MM.1S (cell line): ENCODE measurements at regions not wholly inside any gene's neighbourhood (a gene's known extent, or its start where the extent isn't known, plus 50 kb on each side); places are given as distances from the start of the nearest gene placed in this dataset.

Experiments
- DNase-seq: peaks from one replicate; pipeline ENCODE4 v3.0.0-alpha.2; 2015
- H2AFZ ChIP-seq: fragments of 300-600 bp; sonication (generic); 2 replicates; pipeline ENCODE4 v1.6.0; 2016; ENCODE audit warnings: antibody characterized with exemption, low read length
- H3F3A ChIP-seq: fragments of 300-600 bp; sonication (generic); 2 replicates; pipeline ENCODE4 v1.6.1; 2016; ENCODE audit warnings: mild to moderate bottlenecking, antibody characterized with exemption, low read length, moderate library complexity, mixed read lengths; ENCODE audit not compliant: insufficient read depth
- H3K27ac ChIP-seq: fragments of 300-600 bp; sonication (generic); 2 replicates; pipeline ENCODE4 v1.5.1; 2016; ENCODE audit warnings: mild to moderate bottlenecking, low read length
- H3K27me3 ChIP-seq: fragments of 300-600 bp; sonication (generic); replicated peaks from 2 replicates; pipeline ENCODE4 v1.6.0; 2016; ENCODE audit warnings: low read length; ENCODE audit not compliant: insufficient read depth
- H3K36me3 ChIP-seq: fragments of 300-600 bp; sonication (generic); replicated peaks from 2 replicates; pipeline ENCODE4 v1.6.1; 2016; ENCODE audit warnings: mild to moderate bottlenecking, low read length, mixed read lengths; ENCODE audit not compliant: insufficient read depth
- H3K4me1 ChIP-seq: fragments of 300-600 bp; sonication (generic); 2 replicates; pipeline ENCODE4 v1.6.1; 2016; ENCODE audit warnings: low read length, mixed read lengths
- H3K4me2 ChIP-seq: fragments of 300-600 bp; sonication (generic); 2 replicates; pipeline ENCODE4 v1.6.0; 2016; ENCODE audit warnings: low read depth, low read length
- H3K4me3 ChIP-seq: fragments of 300-600 bp; sonication (generic); 2 replicates; pipeline ENCODE4 v1.5.1; 2016; ENCODE audit warnings: low read length, mixed read lengths
- H3K79me2 ChIP-seq: fragments of 300-600 bp; sonication (generic); 2 replicates; pipeline ENCODE4 v1.6.1; 2016; ENCODE audit warnings: mixed run types, low read length, mixed read lengths
- H3K9ac ChIP-seq: fragments of 300-600 bp; sonication (generic); 2 replicates; pipeline ENCODE4 v1.6.1; 2016; ENCODE audit warnings: low read length, mixed read lengths
- H3K9me2 ChIP-seq: fragments of 300-600 bp; sonication (generic); replicated peaks from 2 replicates; pipeline ENCODE4 v1.6.1; 2016; ENCODE audit warnings: mild to moderate bottlenecking, low read length, mixed read lengths; ENCODE audit not compliant: insufficient read depth
- H3K9me3 ChIP-seq: fragments of 300-600 bp; sonication (generic); replicated peaks from 2 replicates; pipeline ENCODE4 v1.6.1; 2016; ENCODE audit warnings: mild to moderate bottlenecking, low read length, mixed read lengths; ENCODE audit not compliant: insufficient read depth
- H4K20me1 ChIP-seq: fragments of 300-600 bp; sonication (generic); 2 replicates; pipeline ENCODE4 v1.6.1; 2016; ENCODE audit warnings: mild to moderate bottlenecking, low read length, moderate library complexity, mixed read lengths; ENCODE audit not compliant: insufficient read depth
- CTCF ChIP-seq: fragments of 300-600 bp; sonication (generic); IDR thresholded peaks from 2 replicates; pipeline ENCODE4 v1.5.1; 2016; ENCODE audit warnings: antibody characterized with exemption, low read length, mixed read lengths
- EZH2 ChIP-seq: fragments of 300-600 bp; sonication (generic); optimal IDR thresholded peaks from 2 replicates; pipeline ENCODE3; 2017; ENCODE audit warnings: low read depth, mild to moderate bottlenecking, antibody characterized with exemption, low read length, mixed read lengths
- EZH2phosphoT487 ChIP-seq: fragments of 300-600 bp; sonication (generic); IDR thresholded peaks from 2 replicates; pipeline ENCODE4 v1.6.1; 2018; ENCODE audit warnings: antibody characterized with exemption, low read length

- Histone ChIP-seq H2AFZ (no peak overlapping the region), H3K9me2 (no peaks in the 10 kb centered on the region), H3K4me2 (no peak overlapping the region), H3K36me3 (no peaks in the 10 kb centered on the region), H3K9ac (no peak overlapping the region), H3K27ac (no peak overlapping the region), H3K27me3 (no peaks in the 10 kb centered on the region), H3F3A (no peaks in the 10 kb centered on the region), H3K9me3 (no peaks in the 10 kb centered on the region), H3K4me3 (no peak overlapping the region), H3K4me1 (no peaks in the 10 kb centered on the region), H3K79me2 (no peaks in the 10 kb centered on the region), H4K20me1 (no peaks in the 10 kb centered on the region)
- TF ChIP-seq EZH2phosphoT487 (no peak), EZH2 (no peak), CTCF (no peak)
- no peak for DNase-seq
Observed at GRCh38 chr4:157444014-157444413, 223.5 kb downstream of the GRIA2 start.

GRCh38 chr4:157443537-157443936 lies 223.0 kb downstream of the GRIA2 start:
- no peaks in the 10 kb centered on the region for H3K4me1 ChIP-seq
- H2AFZ ChIP-seq: no peak overlapping the region
- no peak overlapping the region for H3K4me2 ChIP-seq
- TF ChIP-seq CTCF (no peak), EZH2phosphoT487 (no peak), EZH2 (no peak)
- H3K4me3 ChIP-seq: no peak overlapping the region
- no peaks in the 10 kb centered on the region for H3K9me2 ChIP-seq
- H3K79me2 ChIP-seq: no peaks in the 10 kb centered on the region
- H3F3A ChIP-seq: no peaks in the 10 kb centered on the region
- DNase-seq: no peak
- H3K9ac ChIP-seq: no peak overlapping the region
- H3K9me3 ChIP-seq: no peaks in the 10 kb centered on the region
- H3K36me3 ChIP-seq: no peaks in the 10 kb centered on the region
- H4K20me1 ChIP-seq: no peaks in the 10 kb centered on the region
- no peaks in the 10 kb centered on the region for H3K27me3 ChIP-seq
- no peak overlapping the region for H3K27ac ChIP-seq

- Histone ChIP-seq H3K4me3 (no peak overlapping the region), H3F3A (no peaks in the 10 kb centered on the region), H3K9me2 (no peaks in the 10 kb centered on the region), H4K20me1 (no peaks in the 10 kb centered on the region), H3K9me3 (no peaks in the 10 kb centered on the region), H3K79me2 (no peaks in the 10 kb centered on the region), H3K27ac (no peak overlapping the region), H3K4me1 (no peaks in the 10 kb centered on the region), H2AFZ (no peak overlapping the region), H3K36me3 (no peaks in the 10 kb centered on the region), H3K27me3 (no peaks in the 10 kb centered on the region), H3K9ac (no peak overlapping the region), H3K4me2 (no peak overlapping the region)
- DNase-seq: no peak
- TF ChIP-seq EZH2 (no peak), EZH2phosphoT487 (no peak), CTCF (no peak)
Observed at GRCh38 chr4:157425897-157426296, 205.4 kb downstream of the GRIA2 start.
